ENCODE measurements at regions not wholly inside any gene's neighbourhood (a gene's known extent, or its start where the extent isn't known, plus 50 kb on each side); places are given as distances from the start of the nearest gene placed in this dataset.
"Not testable (repeated sequence)": the region's sequence is repeated elsewhere in the genome, so short reads cannot be mapped to it uniquely, and the experiment has no call there.

GRCh38 chr18:23320709-23321236, 132.3 kb upstream of the RIOK3 start:
- no peak overlapping the region for H3K4me3 ChIP-seq (ENCODE audit: low read depth, low read length)
- TF ChIP-seq CTCF (IDR thresholded peaks at IDR 0.05; ENCODE audit: insufficient read depth, low read length, missing control alignments): no peak
- DNase-seq (ENCODE audit: low read depth, low spot score): no peak
- POLR2A ChIA-PET: no interaction called here
- CTCF ChIA-PET: interaction anchor here (1.1 kb wide), 1 partner anchor 9 kb away, joined by 3 read pairs; no protein-coding TSS in a partner anchor

DNA sequence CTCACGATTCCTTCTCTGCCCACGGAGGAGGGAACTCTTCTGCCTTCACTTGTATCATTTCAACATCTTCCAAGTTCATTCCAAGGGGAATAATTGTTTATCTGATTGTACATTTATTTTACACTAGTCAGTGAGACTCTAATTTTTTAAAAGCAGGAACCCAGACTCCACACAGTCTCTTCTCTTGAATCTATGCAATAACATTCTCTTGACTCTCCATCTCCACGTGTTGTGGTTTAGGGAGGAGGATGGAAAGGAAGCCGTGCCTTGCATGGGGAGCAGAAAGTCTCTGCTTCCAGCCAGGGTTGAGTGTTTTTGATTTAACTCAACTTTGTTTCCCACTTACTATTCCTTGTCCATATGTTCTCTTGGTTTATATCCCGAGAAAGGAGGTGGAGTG, 131.1 kb upstream of the RIOK3 start:
- ChIA-PET CTCF (interaction anchor here (1.2 to 1.3 kb wide), 2 partner anchors 90 to 191 kb away, joined by 3 to 4 read pairs; no protein-coding TSS in a partner anchor), POLR2A (interaction anchor here (0.6 kb wide), 1 partner anchor 10 kb away, joined by 4 read pairs; no protein-coding TSS in a partner anchor)
- no peak for DNase-seq (ENCODE audit: low read depth, low spot score)
- no peak for TF ChIP-seq CTCF (IDR thresholded peaks at IDR 0.05; ENCODE audit: insufficient read depth, low read length, missing control alignments)
- H3K4me3 ChIP-seq (ENCODE audit: low read depth, low read length): no peak overlapping the region

DNA sequence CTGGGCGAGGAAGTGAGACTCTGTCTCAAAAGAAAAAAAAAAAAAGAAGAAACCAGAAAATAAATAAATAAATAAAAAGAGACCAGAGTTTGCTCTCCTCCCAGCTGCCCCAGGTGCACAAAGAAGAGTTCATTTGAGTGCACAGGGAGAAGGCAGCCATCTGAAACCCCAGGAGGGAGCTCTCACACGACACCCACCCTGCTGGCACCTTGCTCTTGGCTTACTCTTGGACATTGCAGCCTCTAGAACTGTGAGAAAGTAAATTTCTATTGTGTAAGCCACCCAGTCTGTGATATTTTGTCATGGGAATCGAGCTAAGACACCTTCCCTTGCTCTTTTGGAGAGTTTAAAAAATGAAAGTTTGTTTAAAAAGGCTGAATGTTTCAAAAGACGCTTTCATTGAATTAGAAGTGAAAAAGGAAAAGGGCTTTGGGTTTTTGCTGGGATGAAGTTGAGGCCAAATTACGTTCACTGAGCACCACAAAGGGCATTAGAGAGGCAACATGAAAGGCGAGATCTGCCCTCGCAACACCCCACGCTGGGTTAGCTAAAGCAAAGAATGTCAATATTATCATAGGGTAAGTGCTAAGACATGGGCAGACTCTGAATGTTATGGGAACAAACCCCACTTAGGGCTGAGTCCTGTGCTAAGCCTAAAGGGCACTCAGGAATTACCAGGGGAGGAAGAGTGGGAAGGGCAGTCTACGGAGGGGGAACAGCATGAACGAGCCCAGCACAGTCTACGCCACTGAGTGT, 128.9 kb upstream of the RIOK3 start:
- POLR2A ChIA-PET: no interaction called here
- TF ChIP-seq CTCF (IDR thresholded peaks at IDR 0.05; ENCODE audit: insufficient read depth, low read length, missing control alignments): no peak
- H3K4me3 ChIP-seq (ENCODE audit: low read depth, low read length): no peak overlapping the region
- DNase-seq (ENCODE audit: low read depth, low spot score): no peak
- CTCF ChIA-PET: no interaction called here

DNA sequence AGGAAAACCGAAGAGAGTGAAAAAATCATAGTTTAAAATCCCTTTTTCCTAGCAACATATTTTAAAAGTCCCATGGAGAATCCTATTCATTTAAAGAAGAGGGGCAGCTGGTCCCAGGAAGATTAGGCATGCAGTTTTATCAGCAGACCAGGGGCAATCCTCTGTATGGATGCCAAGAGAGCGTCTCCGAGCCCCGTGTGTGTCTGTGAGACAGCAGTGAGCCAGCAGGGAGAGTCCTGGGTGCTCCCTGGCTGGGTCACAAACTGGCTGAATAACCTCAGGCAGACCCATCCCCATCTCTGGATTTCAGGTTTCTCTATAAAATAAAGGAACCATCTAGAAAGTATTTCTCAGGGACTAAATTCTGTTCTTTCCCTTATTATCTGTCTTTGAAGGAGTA, 128.2 kb upstream of the RIOK3 start:
- POLR2A ChIA-PET: no interaction called here
- no peak for TF ChIP-seq CTCF (IDR thresholded peaks at IDR 0.05; ENCODE audit: insufficient read depth, low read length, missing control alignments)

DNA sequence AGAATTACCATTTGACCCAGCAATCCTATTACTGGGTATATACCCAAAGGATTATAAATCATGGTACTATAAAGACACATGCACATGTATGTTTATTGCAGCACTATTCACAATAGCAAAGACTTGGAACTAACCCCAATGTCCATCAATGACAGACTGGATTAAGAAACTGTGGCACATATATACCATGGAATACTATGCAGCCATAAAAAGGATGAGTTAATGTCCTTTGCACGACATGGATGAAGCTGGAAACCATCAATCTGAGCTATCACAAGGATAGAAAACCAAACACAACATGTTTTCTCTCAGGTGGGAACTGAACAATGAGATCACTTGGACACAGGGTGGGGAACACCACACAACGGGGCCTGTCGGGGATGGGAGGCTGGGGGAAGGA, 123.4 kb upstream of the RIOK3 start:
- CTCF ChIA-PET: interaction anchor here (1.1 kb wide), 1 partner anchor 9 kb away, joined by 3 read pairs; no protein-coding TSS in a partner anchor
- H3K4me3 ChIP-seq (ENCODE audit: low read depth, low read length); DNase-seq (ENCODE audit: low read depth, low spot score); POLR2A ChIA-PET: not testable (repeated sequence)

More for the DNA sequence above, 128.2 kb upstream of the RIOK3 start:
- no peak overlapping the region for H3K4me3 ChIP-seq (ENCODE audit: low read depth, low read length)
- DNase-seq (ENCODE audit: low read depth, low spot score): no peak
- CTCF ChIA-PET: no interaction called here

- CTCF ChIA-PET: interaction anchor here (0.5 to 1.1 kb wide), 2 partner anchors 10 to 100 kb away, joined by 3 read pairs; no protein-coding TSS in a partner anchor
- POLR2A ChIA-PET: no interaction called here
These were observed 122.7 kb upstream of the RIOK3 start for GRCh38 chr18:23330423-23330822.

More at GRCh38 chr18:23330423-23330822, 122.7 kb upstream of the RIOK3 start:
- no peak for TF ChIP-seq CTCF (IDR thresholded peaks at IDR 0.05; ENCODE audit: insufficient read depth, low read length, missing control alignments)
- no peak overlapping the region for H3K4me3 ChIP-seq (ENCODE audit: low read depth, low read length)
- DNase-seq (ENCODE audit: low read depth, low spot score): no peak
